Islet of Langerhans (tissue), 1 donor: ENCODE measurements at regions not wholly inside any gene's neighbourhood (a gene's known extent, or its start where the extent isn't known, plus 50 kb on each side); places are given as distances from the start of the nearest gene placed in this dataset.

Experiments used
- FAIRE-seq: peaks from one replicate; lab custom pipeline; 2011; peaks lifted over from hg19 to GRCh38; lab: Jason Lieb, UNC

DNA sequence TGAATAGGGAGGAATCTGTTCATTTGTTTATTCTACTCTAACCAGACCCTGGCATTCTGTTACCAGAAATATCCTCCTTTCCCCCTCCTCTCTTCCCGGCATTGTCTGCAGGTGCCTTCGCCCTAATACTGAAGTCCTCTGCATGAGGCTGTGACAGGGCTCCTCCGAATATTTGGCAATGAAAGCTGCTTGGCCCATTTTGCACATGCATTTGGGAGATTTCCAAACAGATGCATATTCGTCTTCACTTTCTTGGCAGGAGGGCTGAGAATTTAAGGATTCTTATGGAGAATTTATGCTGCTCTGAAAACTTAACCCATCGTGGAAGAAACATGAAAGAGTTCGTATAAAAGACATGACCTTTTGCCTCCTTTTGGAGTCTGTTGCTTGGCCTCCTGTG, 484.0 kb downstream of the ZNF608 start:
- no peak for FAIRE-seq

DNA sequence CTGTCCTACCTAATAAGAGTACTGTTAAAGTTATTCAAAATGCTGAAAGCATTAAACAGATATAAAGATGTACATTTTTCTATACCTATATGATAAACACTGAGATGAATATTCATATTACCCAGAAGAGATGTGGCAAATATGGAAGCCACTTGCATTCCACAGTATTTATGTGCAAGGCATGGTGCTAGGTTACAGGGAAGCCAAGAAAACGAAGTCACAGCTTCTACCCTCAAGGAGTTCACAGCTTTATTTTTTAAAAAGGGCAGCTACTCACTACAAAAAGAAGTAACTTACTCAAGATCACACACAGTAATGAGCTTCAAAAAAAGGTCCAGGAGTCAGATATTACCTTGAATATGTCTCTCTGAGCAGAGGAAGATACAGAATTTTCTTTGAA, 484.6 kb downstream of the ZNF608 start:
- no peak for FAIRE-seq

DNA sequence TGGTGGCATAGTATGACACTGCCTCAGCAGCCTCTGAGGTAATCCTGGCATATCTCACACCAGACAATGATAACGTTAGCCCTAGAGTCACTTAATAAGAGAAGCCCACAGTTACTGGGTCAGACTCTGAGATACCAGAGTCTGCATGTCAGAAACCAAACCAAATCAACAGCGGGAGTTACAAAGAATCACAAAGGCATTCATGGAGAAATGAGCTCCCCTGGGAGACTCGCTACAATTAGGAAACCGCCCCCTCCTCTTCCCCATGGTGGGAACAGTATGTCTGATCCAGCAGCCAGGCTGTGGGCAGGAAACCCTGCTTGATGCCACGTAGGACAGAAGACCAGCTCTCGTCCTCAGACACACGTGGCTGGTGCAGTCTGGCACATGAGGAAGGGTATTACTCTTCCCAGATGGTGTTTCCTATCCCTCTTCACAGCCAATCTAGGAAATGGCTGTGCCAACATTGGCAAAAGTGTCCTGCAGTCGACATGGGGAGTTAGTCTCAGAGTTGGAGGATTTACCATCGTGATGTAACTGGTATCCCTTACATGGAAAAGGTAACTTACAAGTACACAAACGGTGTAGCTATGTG, 485.4 kb downstream of the ZNF608 start:
- FAIRE-seq: no peak

DNA sequence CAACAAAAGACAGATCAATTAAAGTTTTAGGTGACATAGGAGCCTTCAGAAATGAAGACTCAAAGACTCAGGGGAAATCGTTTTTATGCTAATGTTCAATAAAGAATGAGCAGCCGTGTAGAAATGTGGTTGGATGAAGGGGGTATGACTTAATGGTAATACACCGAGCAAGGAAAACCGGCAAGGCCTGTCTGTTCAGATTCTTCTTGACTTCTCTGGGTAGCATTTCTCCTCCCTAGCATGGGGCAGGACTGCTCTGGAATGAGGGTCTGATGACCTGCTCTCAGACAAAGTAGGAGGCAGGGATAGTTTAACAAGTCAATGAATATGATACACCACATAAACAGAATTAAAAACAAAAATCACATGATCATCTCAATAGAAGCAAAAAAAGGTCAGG, 487.4 kb downstream of the ZNF608 start:
- no peak for FAIRE-seq

DNA sequence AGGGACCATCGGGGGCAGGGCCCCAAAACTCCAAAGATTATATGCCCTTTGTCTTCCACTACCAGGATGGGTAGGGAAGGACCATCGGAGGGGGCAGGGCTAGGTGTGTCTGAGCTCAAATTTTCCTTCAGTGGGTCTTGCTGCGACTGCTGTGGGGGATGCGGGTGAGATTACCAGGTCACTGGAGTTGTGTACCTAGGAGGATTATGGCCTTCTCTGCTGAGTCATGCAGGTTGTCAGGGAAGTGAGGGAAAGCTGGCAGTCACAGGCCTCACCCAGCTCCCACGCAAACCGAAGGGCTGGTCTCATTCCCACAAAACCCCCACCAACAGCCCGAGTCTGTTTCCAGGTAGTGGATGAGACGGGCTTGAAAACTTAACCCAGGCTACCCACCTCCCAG, 489.4 kb downstream of the ZNF608 start:
- no peak for FAIRE-seq

DNA sequence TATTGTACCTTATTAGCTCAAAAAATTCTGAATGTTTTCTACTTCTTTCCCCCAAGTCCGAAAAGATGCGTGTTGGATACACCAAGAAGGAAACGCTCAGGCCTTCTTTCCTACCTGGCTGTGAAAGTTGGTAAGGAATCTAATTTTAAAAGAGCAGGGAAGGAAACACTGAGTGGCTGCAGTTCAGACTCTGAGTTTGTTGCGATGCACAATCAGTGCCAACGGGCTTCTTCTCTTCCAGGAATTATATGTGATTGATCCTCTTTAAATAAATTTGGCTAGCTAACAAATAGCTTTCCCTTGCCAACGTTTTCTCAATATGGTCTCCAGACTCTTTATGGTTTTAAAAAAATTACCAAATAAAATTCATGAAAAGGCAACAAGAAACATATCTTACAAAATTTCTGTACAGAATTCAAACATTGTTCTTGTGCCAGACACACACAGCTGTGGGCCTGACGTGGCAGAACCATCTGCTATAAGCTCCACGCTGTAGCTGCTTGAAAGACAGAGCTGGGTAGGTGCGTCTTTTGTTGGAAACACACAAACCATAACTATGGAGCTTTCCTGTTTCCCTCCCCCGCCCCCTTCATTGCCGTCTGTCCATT, 493.1 kb downstream of the ZNF608 start:
- no peak for FAIRE-seq

DNA sequence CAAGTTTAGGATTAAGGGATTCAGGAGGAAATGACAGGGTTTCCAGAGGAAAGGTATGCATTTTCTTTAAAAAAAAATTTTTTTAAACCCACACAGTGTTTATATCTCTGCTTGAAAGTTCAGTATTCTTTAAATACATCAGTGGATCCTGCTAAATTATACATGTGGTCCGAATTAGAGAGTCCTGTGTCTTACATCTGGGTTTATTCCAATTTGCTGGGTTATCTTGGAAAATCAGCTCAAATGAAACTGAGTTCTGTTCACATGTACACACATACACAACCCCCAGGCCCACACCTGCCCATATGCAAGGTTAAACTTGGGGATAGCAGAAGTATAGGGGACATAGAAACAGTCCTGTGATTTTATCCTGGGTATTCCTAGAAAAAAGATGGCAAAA, 493.7 kb downstream of the ZNF608 start:
- FAIRE-seq: no peak

DNA sequence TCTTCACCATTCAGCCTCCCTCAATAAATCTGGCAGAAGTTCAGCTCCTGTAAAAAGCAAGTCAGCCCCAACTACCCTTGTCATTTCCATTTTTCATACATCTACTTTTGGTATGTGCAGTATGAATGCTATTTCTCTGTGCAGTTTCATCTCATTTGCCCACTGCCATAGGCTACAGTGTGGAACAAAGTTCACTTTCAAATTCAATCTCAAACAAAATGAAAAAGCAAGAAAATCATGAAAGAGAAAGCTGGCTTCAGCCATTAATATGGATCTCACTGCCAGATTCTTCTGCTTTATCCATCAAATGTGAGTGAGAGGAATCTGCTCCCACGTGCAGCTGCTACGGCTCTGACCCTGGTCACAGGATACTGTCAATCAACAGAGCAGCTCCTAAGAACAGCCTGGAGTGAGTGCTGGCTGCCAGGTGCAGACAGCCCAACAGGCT, 494.2 kb downstream of the ZNF608 start:
- FAIRE-seq: no peak

DNA sequence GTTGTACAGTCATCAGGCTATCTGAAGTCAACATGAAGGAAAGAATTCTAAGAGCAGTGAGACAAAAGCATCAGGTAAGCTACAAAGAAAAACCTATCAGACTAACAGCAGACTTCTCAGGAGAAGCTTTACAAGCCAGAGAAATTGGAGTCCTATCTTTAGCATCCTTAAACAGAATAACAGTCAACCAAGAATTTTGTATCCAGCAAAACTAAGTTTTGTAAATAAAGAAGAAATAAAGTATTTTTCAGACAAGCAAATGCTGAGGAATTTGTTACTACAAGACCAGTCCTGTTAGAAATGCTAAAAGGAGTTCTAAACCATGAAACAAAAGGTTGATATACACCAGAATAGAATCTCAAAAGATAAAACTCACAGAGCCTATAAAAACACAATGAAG, 501.2 kb downstream of the ZNF608 start:
- no peak for FAIRE-seq

DNA sequence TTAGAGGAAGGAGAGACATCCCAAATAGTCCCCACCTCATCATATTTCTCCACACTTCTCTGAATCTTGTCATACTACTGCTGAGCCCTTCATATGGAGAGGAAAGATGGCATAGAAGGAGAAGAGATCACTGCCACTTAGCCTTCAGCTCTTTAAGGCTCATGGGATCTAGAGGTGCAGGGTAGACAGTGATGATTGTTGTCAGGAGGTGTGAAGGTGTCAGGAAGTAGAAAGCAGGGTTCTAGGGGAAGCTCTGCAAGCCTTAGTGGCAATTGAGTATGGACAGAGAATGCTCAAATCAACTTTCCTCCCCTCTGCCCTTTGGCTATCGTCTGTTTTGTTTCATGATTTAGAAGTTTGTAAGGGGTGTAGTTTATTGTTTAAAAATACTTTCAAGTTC, 505.7 kb downstream of the ZNF608 start:
- FAIRE-seq: no peak

DNA sequence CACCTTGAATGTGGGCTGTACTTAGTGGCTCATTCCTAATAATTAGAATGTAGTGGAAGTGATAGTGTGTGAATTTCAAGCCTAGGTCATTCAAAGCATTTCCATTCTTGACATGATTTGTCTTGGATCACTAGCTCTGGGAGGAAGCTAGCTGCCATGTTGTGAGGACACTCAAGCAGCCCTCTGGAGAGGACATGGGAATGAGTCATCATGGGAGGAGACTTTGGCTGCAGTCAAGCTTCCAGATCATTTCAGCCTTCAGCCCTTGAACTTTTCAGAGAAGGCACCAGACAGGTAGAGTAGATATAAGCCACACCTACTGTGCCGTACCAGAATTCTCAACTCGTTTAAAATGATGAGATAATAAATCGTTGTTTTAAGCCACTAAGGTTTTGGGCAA, 506.9 kb downstream of the ZNF608 start:
- no peak for FAIRE-seq

DNA sequence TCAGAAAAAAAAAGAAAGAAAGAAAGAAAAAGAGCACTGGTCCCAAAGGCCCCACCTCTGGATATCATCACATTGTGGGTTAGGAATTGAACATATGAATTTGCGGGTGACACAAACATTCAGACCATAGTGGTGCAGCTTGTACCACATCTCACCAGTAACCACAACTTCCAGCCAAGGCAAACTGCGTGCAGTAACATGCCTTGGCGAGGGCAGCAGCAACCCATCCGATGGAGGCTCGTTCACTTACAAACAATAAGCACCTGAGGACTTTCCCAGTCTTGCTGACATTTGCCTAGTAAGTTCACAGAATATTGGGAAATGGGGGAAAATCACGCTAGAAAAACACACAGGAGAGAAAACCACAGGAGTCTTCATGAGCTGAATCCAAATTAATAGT, 508.1 kb downstream of the ZNF608 start:
- no peak for FAIRE-seq

DNA sequence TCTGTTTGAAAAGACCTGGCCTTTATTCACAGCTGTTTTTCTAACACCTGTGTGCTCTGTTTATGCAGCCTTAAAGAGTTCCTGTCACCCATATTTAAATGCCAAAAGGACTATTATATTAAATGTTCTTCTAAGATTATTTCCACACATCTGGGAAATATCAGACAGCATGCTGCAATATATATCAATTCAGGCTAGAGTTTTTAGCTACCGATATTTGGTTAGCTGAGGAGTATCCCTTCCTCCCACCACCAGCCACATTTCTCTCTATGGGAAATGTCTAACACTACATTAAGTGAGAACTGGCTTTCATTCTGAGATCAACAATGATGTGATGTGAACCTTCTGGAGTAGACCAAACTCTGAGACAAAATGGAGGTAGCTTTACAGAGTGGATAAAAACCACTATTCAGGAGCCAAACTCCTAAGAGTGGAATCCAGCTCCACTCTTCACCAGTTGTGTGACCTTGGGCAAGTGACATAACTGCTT, 509.2 kb downstream of the ZNF608 start:
- FAIRE-seq: no peak

DNA sequence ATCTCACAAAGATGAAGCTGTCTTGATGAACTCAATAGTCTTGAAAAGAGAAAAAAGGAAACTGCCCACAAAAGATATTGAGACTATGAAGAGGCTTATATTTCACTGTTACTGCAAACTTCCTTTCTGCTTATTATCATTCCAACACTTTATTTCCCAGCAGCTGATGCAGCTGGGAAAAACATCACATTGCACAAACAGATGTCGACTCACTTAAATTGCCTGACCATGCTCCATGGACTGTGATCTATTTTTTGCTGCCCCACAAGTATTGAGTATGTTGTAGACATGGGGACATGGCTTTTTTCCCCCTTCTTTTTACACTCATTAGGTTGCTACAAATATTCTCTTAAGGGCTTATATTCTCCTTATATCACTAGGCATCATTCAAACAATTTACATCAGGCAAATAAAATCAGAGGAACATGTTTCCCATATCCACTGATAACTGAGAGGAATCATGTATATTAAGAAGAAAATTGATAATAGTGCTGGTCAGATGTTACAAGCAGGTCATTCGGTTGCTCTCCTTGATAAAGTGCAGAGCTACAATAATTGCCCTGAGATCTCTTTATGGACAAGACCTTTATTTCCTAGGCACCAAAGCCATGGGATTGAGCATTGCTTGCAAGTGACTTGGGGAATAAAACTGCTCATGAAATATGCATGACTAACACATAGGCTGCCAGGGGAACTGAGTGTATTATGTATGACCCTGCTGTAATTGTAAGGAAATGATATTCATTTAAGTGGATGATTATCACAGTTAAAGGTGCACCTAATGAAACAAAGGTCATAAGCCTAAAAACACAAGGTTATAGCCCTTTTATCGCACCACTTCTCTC, 509.9 kb downstream of the ZNF608 start:
- FAIRE-seq: no peak

DNA sequence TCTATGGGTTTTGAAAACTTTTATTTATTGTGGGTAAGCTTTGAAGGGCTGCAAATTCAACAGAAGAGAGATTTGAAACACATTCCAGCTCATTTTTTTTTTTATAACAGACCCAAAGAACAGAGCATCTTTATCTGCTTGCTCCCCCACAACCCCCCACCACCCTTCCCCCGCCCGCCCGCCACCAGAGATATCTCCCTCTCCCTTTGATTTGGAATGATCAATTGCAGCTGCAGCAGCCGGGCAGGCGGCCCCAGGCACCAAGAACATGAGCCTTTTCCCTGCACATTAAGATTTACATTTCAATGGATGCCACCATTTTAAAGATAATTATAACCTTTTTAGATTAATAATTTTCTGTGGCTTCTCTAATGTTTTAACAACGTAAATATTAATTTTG, 510.9 kb downstream of the ZNF608 start:
- FAIRE-seq: no peak

DNA sequence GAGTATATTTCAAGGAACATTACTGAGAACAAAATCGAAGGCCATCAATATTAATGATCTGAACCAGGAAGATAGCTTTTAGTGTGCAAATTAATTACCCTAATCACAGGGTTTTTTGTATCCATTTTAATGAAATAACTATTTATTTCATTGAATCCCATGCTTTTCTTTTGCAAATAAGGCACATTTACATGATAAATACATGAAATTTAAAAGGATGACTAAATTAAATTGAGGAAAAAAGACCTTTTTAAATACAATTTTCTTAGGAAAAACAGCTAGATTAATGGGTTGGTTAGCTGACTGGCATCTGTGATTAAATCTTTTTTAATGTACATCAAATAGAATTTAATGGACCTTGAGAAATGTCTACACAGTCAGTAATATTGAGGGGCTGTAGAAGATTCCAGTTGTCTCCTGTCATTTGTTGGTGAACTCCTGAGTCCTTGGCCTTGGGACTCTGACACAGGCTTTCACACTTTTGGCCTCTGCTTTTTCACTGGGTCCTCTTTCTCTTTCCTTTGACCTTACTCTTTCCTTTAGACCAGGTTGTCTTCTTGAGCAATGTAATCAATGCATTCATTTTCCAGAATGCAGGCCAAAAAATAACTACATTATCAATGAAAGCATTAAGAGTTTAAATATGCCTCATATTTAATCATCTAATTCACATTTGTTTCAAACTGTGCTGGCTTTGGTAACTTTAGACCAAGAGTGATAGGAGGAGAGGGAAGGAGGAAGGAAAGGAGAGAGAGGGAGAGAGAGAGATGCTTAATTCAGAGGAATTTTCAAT, 511.5 kb downstream of the ZNF608 start:
- no peak for FAIRE-seq

DNA sequence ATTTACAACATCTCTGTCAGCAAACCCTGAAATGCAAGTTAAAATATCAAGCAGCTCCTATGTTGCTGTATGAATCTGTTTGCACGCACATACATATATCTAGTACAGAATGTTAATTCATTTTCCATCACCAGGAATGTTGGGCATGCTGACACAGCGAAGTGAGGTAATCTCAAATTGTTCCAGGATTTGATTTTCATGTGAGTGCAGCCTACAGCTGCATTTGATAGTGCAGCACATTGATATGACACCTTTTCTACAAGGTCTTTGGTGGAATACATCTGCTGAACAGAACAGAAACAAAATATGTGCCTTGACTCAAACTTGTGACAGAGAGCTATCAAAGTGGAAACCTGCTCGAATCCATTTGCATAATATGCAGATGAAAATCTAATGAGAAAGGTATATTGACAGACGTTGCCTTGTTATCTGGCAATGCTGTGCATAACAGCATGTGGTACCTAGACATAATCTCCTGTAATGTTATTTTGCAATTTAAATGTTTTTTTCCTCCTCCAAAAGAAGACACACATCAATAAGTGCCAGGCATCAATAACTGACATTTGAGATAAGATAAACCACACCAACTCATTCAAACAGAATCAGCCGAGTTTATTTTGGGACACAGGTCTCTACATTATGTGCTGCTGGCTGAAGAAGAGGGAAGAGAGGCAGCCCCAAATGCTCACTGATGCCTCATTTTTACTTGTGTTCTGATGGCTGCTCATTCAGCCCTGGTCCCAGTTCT, 512.2 kb downstream of the ZNF608 start:
- FAIRE-seq: no peak

DNA sequence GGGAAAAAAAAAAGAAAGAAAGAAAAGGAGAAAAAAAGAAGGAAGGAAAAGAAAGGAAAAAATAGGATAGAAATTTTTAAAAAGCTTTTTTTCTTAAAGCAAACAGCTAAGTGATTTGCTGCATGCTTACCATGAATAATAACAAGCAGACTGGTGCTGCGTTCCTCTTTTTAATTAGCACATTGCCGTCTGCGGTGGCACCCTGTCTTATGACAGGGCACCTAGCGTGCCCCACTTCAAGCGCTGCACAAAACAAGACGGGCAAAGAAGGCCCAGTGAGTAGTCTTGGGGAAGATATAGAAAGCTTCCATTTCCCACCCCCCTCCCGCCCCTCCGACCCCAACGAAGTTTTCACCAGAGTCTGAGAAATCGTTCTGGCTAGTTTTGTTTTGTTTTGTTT, 513.9 kb downstream of the ZNF608 start:
- FAIRE-seq: no peak

DNA sequence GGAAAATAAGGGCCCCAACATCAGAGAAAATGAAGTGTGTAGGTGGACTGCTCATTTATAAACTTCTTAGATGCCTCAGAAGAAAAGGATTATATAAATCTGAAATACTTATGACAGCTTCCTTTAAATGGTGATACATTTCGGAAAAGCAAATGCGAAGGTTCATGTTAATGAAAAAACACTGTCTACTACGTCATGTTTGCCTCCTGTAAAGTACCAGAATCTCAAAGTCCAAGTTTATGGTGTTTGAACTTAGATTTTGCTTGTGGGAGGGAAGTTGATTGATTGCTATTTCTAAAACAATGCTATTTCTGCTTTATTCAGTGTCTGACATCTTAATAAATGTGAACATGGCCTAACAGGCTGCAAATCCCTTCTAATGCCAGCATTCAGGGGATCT, 514.6 kb downstream of the ZNF608 start:
- FAIRE-seq: no peak

DNA sequence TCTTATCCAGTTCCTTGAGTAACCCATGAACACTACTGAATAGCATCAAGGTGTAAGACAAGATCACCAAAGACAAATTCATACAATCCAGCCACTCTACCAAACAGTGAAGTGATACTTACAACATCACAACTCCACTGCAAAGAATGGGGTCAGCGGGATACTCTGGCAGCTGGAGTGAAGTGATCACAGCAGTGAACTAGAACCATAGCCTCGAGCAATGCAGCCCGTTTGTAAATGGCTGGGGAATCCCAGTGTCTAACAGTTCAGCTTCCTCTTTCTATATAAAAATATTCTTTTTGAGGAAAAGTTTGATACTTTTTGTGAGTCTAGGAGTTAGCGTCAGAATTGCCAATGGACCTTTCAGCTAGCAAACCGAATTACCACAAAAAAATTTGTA, 515.2 kb downstream of the ZNF608 start:
- no peak for FAIRE-seq

DNA sequence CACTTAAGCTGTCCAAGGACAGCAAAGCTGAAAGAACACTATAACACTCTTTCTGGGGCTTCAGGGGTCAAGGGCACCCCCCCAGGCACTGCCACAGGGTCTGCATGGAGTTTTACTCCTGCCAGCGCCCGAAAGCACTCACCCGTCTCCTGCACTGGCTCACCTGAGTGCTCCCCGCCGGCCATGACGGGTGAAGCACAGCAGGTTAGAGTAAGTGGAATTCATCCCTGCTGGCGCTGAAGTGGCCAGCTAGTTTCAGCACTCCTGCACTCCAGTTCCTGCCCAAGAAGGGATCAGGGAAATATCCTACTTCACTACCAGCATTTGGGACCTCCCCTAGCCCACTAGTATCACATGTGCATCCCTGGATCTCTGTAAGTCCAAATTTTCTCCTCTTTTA, 516.0 kb downstream of the ZNF608 start:
- no peak for FAIRE-seq

DNA sequence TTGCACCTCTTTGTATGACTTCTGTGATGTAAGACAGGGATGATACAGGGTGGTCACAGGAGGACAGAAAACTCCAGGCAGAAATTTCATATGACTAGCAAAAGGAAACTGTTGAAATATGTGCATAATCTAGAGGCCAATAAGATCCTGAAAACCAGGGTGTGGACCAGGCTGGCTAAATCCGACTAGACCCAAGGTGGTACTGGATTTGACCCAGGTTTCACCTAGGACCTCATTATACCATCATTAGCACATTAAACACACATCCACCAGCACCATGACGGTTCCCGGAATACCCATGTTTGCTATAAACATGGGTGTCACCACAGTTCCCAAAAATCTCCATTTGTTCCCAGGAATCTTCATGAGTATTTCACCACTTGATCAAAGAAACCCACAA, 517.1 kb downstream of the ZNF608 start:
- FAIRE-seq: no peak
